ENCODE measurements at regions not wholly inside any gene's neighbourhood (a gene's known extent, or its start where the extent isn't known, plus 50 kb on each side); places are given as distances from the start of the nearest gene placed in this dataset.

GRCh38 chr9:19937121-19937520 lies 148.3 kb upstream of the SLC24A2 start:
- no peak for TF ChIP-seq MAX (IDR thresholded peaks at IDR 0.05)
- TF ChIP-seq USF2 (IDR thresholded peaks at IDR 0.05; ENCODE audit: low read length), result no peak
- TF ChIP-seq ATF2 (IDR thresholded peaks at IDR 0.05; ENCODE audit: low read length), result no peak
- TF ChIP-seq JUND (IDR thresholded peaks at IDR 0.05; ENCODE audit: low read length), result no peak
- TF ChIP-seq GABPA (IDR thresholded peaks at IDR 0.05; ENCODE audit: borderline replicate concordance, insufficient read depth, low read length), result no peak
- TF ChIP-seq E2F6 (IDR thresholded peaks at IDR 0.05), result no peak
- no peak for TF ChIP-seq KDM1A (IDR thresholded peaks at IDR 0.05; ENCODE audit: borderline replicate concordance, low read length)
- no peak for TF ChIP-seq CTCF (IDR thresholded peaks at IDR 0.05; ENCODE audit: control extremely low read depth in 1 of 3, insufficient read depth in 1 of 3, low read depth in 1 of 3, low read length in 3 of 3)

All from H1 (cell line).